ENCODE measurements at regions not wholly inside any gene's neighbourhood (a gene's known extent, or its start where the extent isn't known, plus 50 kb on each side); places are given as distances from the start of the nearest gene placed in this dataset.
A peak's percentile ranks its signal among the peaks of the same experiment; 100 is the strongest.
"Not testable (repeated sequence)": the region's sequence is repeated elsewhere in the genome, so short reads cannot be mapped to it uniquely, and the experiment has no call there.

GRCh38 chr3:197459571-197459970 is 96.2 kb downstream of the BDH1 start:
- not testable (repeated sequence) for H3K4me3 ChIP-seq (ENCODE audit: severe bottlenecking); DNase-seq (ENCODE audit: low spot score); H3K9me3 ChIP-seq (ENCODE audit: severe bottlenecking); H3K27ac ChIP-seq (ENCODE audit: poor library complexity, severe bottlenecking); H3K27me3 ChIP-seq (ENCODE audit: insufficient read depth, poor library complexity, severe bottlenecking); H3K36me3 ChIP-seq (ENCODE audit: low read depth); ATAC-seq (ENCODE audit: low read depth)
- peaks cover 14% of the 10 kb centered on the region for H3K4me1 ChIP-seq (ENCODE audit: insufficient read depth, poor library complexity, severe bottlenecking)

- no peak for TF ChIP-seq CTCF (IDR thresholded peaks at IDR 0.05; ENCODE audit: poor library complexity, severe bottlenecking)
- DNase-seq (ENCODE audit: low spot score), result no peak
- ATAC-seq (ENCODE audit: low read depth), result no peak
- no peak overlapping the region for H3K27ac ChIP-seq (ENCODE audit: poor library complexity, severe bottlenecking)
- no peaks in the 10 kb centered on the region for H3K27me3 ChIP-seq (ENCODE audit: insufficient read depth, poor library complexity, severe bottlenecking)
- no peaks in the 10 kb centered on the region for H3K36me3 ChIP-seq (ENCODE audit: low read depth)
- no peak overlapping the region for H3K4me3 ChIP-seq (ENCODE audit: severe bottlenecking)
- H3K9me3 ChIP-seq (ENCODE audit: severe bottlenecking), result no peaks in the 10 kb centered on the region
- peaks cover 14% of the 10 kb centered on the region for H3K4me1 ChIP-seq (ENCODE audit: insufficient read depth, poor library complexity, severe bottlenecking)
These were observed 96.8 kb downstream of the BDH1 start for GRCh38 chr3:197458906-197459470.

- DNase-seq (ENCODE audit: low spot score) (no peak), ATAC-seq (ENCODE audit: low read depth) (no peak)
- Histone ChIP-seq H3K27ac (ENCODE audit: poor library complexity, severe bottlenecking) (no peak overlapping the region), H3K9me3 (ENCODE audit: severe bottlenecking) (no peaks in the 10 kb centered on the region), H3K4me1 (ENCODE audit: insufficient read depth, poor library complexity, severe bottlenecking) (peaks cover 8% of the 10 kb centered on the region), H3K27me3 (ENCODE audit: insufficient read depth, poor library complexity, severe bottlenecking) (no peaks in the 10 kb centered on the region), H3K36me3 (ENCODE audit: low read depth) (no peaks in the 10 kb centered on the region), H3K4me3 (ENCODE audit: severe bottlenecking) (no peak overlapping the region)
- TF ChIP-seq CTCF (IDR thresholded peaks at IDR 0.05; ENCODE audit: poor library complexity, severe bottlenecking), result peak; percentile 28
These were observed 97.5 kb downstream of the BDH1 start for GRCh38 chr3:197458179-197458707.

GRCh38 chr3:197456261-197457091 is 99.3 kb downstream of the BDH1 start:
- H3K27ac ChIP-seq (ENCODE audit: poor library complexity, severe bottlenecking), result peak overlapping the region; percentile 15
- ATAC-seq (ENCODE audit: low read depth), result peak; percentile 86
- DNase-seq (ENCODE audit: low spot score), result peak; percentile 82
- H3K27me3 ChIP-seq (ENCODE audit: insufficient read depth, poor library complexity, severe bottlenecking), result no peaks in the 10 kb centered on the region
- H3K36me3 ChIP-seq (ENCODE audit: low read depth), result no peaks in the 10 kb centered on the region
- peaks cover 4% of the 10 kb centered on the region for H3K4me1 ChIP-seq (ENCODE audit: insufficient read depth, poor library complexity, severe bottlenecking)
- H3K4me3 ChIP-seq (ENCODE audit: severe bottlenecking), result peak overlapping the region; percentile 8
- TF ChIP-seq CTCF (IDR thresholded peaks at IDR 0.05; ENCODE audit: poor library complexity, severe bottlenecking), result no peak
- H3K9me3 ChIP-seq (ENCODE audit: severe bottlenecking), result no peaks in the 10 kb centered on the region

GRCh38 chr3:197454841-197455240 is 100.9 kb downstream of the BDH1 start:
- not testable (repeated sequence) for H3K36me3 ChIP-seq (ENCODE audit: low read depth); H3K27ac ChIP-seq (ENCODE audit: poor library complexity, severe bottlenecking); H3K4me3 ChIP-seq (ENCODE audit: severe bottlenecking); H3K4me1 ChIP-seq (ENCODE audit: insufficient read depth, poor library complexity, severe bottlenecking); H3K27me3 ChIP-seq (ENCODE audit: insufficient read depth, poor library complexity, severe bottlenecking); ATAC-seq (ENCODE audit: low read depth); H3K9me3 ChIP-seq (ENCODE audit: severe bottlenecking); DNase-seq (ENCODE audit: low spot score)
